Right lobe of liver (tissue), 4 donors: ENCODE measurements at regions not wholly inside any gene's neighbourhood (a gene's known extent, or its start where the extent isn't known, plus 50 kb on each side); places are given as distances from the start of the nearest gene placed in this dataset.

Source experiments
- CTCF ChIP-seq, 4 donors: fragments of 200-600 bp in 3 of 4; fragments of 450-650 bp in 1 of 4; IDR thresholded peaks; one replicate each; pipeline versions ENCODE4 v1.5.1 to v1.8.0; 2016 to 2022; ENCODE audit warnings: antibody characterized with exemption in 4 of 4, mild to moderate bottlenecking in 2 of 4
- POLR2A ChIP-seq: fragments of 450-650 bp; IDR thresholded peaks from one replicate; pipeline ENCODE4 v1.6.1; 2017; ENCODE audit warnings: antibody characterized with exemption, mild to moderate bottlenecking
- donor health status: DM: no; HTN: no; CAD: no.
- donor health status: DM: no; HTN: no; CAD: no.
- donor health status: DM: no; HTN: yes; CAD: no.

GRCh38 chr3:86175051-86175536, 815.9 kb downstream of the VGLL3 start:
- no peak for TF ChIP-seq CTCF (IDR thresholded peaks at IDR 0.05)
- no peak for TF ChIP-seq POLR2A
